GM08714 (cell line): ENCODE measurements at regions not wholly inside any gene's neighbourhood (a gene's known extent, or its start where the extent isn't known, plus 50 kb on each side); places are given as distances from the start of the nearest gene placed in this dataset.
"Not testable (repeated sequence)": the region's sequence is repeated elsewhere in the genome, so short reads cannot be mapped to it uniquely, and the experiment has no call there.

Experiments
- H3K4me3 ChIP-seq: fragments of 200-500 bp; sonication (Bioruptor generic); 2 replicates; pipeline ENCODE4 v1.5.1; 2014; ENCODE audit warnings: mild to moderate bottlenecking, low read length, inconsistent platforms
- ZNF274 ChIP-seq: IDR thresholded peaks from 2 replicates; pipeline ENCODE4 v1.6.1; 2012; ENCODE audit warnings: mild to moderate bottlenecking, low read depth, low read length

DNA sequence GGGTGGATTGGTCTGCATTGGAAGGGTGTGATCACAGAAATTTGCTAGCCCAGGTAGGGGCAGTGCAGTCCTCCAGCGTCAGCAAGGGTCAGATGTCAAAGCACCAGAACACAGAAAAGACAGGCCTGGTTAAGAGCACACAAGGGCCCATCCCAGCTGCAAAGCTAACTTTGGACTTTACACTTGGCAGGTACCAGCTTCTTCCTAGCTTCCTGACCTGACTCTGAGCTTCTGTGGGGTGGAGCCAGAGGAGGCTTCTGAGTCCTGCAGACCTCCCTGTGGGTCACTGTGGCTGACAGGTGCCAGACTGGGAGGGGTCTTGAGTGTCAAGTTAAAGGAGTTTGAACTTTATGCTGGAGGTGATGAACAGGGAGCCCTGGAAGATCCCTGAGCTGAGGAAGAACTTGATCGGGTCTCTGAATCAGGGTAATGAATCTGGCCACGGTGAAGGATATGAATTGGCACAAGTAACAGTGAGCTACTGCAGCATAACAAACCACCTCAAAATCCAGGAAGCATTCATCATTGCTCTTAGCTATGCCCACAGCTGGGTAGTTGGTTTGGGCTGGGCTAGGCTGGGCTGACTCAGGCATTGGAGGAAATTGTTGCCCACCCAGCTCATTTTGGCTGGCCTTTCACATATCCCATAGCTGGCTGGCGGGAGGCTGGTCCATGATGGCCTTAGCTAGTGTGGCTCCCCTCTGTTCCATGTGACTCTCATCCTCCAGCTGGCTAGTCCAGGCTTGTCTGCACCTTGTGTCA, 63.4 kb downstream of the BARX1 start:
- TF ChIP-seq ZNF274: no peak

GRCh38 chr9:93891050-93891449, 64.1 kb downstream of the BARX1 start:
- no peak for TF ChIP-seq ZNF274
- H3K4me3 ChIP-seq: no peak overlapping the region

More for the DNA sequence above, 63.4 kb downstream of the BARX1 start:
- no peak overlapping the region for H3K4me3 ChIP-seq

DNA sequence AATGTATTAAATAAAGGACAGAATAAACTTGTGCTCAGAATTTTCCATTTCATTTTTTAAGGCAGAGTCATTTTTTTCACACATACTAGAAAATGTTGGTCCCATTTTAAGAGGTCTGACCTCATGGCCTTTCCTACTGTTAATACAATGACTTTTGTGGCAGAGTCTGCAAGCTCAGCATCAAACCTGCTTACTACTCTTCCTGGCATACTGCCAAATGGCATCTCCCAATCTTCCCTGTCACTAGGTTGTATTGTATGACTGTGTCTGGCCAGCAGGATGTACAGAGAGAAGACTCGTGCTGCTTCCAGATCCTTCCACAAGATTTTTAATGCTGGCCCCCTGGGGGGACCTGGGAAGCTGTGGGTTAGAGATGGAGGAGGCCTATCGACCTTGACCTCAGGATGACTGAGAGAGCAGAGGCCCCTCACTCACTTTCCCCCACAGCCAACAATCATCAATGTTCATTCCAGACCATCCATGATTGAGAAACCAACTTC, 64.7 kb downstream of the BARX1 start:
- TF ChIP-seq ZNF274: no peak
- H3K4me3 ChIP-seq: no peak overlapping the region

DNA sequence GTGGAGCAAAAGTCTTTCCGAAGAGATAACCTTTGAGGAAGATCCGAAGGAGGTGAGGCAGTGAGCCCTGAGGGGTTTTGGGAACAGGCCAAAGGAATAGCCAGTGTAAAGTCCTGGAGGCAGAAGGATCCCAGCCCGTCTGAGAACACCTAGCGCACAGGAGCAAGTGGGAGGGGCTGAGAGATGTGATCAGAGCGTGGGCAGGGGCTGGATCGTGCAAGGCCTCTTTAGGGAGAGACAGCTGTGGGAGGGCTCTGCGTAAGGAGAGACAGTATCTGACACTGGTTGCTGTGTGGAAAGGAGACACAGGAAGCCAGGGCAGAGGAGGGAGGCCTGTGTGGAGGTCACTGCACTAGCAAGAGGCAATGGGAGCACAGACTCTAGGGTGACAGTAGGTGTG, 68.2 kb downstream of the BARX1 start:
- no peak overlapping the region for H3K4me3 ChIP-seq
- no peak for TF ChIP-seq ZNF274

GRCh38 chr9:93884808-93885207, 70.3 kb downstream of the BARX1 start:
- no peak for TF ChIP-seq ZNF274
- no peak overlapping the region for H3K4me3 ChIP-seq

- not testable (repeated sequence) for H3K4me3 ChIP-seq
These were observed 75.3 kb downstream of the BARX1 start for GRCh38 chr9:93879662-93880407.

DNA sequence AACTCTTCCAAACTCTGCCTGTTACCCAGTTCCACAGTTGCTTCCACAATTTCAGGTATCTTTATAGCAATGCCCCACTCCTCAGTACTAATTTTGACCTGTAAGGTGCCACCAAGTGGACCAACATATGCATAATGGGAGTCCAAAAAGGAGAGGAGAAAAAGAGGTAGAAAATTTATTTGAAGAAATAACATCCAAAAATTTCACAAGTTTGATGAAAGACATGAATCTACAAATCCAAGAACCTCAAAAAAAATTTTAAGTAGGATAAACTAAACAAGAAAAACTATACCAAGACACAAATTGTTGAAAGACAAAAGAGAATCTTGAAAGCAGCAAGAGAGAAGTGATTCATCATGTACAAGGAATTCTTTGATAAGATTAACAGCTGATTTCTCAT, 79.8 kb downstream of the BARX1 start:
- TF ChIP-seq ZNF274: no peak
- H3K4me3 ChIP-seq: no peak overlapping the region

- no peak for TF ChIP-seq ZNF274
- no peak overlapping the region for H3K4me3 ChIP-seq
These were observed 80.9 kb downstream of the BARX1 start for GRCh38 chr9:93874242-93874641.

DNA sequence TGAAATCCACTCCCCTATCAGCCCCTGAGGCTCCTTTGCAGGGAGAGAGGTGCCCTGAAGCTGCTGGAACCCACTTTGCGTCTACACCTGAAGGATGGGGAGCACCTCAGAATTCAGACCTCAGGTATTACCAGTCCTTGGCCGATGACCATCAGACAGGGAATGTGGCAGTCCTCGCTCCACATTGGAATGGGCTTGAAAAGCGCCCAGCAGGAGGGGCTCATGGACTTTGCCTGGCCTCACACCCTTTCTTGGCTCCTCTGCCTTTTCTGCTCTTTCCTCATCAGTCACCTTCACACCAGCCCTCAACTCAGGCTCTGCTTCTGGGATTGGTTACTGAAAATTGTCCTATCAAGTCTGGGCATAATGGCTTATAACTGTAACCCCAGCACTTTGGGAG, 83.9 kb downstream of the BARX1 start:
- no peak overlapping the region for H3K4me3 ChIP-seq
- TF ChIP-seq ZNF274: no peak

DNA sequence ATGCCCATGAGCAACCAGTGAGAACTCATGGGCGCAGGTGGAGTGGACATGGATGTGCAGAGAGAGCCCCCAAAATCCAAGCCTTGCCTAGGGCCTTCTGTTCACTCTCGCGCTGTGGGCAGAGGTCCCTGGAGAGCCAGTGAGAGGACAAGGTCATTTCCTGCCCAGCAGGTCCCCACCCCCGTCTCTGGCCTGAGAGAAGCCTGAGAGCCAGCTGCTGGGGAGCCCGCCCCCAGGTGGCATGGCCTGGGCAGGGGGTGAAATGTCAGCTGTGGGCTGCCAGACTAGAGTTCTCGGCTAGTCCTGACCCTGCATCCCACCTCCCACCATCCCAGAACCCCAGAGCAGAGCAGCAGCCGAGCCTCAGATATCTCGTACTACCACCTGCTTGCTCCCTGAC, 85.3 kb downstream of the BARX1 start:
- no peak for TF ChIP-seq ZNF274
- H3K4me3 ChIP-seq: no peak overlapping the region

- H3K4me3 ChIP-seq: no peak overlapping the region
- TF ChIP-seq ZNF274: no peak
These were observed 86.1 kb downstream of the BARX1 start for GRCh38 chr9:93869088-93869487.

GRCh38 chr9:93865716-93866115, 89.4 kb downstream of the BARX1 start:
- no peak for TF ChIP-seq ZNF274
- no peak overlapping the region for H3K4me3 ChIP-seq

- no peak for TF ChIP-seq ZNF274
These were observed 89.9 kb downstream of the BARX1 start for GRCh38 chr9:93865245-93865644.

GRCh38 chr9:93864840-93865239, 90.3 kb downstream of the BARX1 start:
- H3K4me3 ChIP-seq: no peak overlapping the region
- TF ChIP-seq ZNF274: no peak

More at GRCh38 chr9:93865245-93865644, 89.9 kb downstream of the BARX1 start:
- H3K4me3 ChIP-seq: no peak overlapping the region

DNA sequence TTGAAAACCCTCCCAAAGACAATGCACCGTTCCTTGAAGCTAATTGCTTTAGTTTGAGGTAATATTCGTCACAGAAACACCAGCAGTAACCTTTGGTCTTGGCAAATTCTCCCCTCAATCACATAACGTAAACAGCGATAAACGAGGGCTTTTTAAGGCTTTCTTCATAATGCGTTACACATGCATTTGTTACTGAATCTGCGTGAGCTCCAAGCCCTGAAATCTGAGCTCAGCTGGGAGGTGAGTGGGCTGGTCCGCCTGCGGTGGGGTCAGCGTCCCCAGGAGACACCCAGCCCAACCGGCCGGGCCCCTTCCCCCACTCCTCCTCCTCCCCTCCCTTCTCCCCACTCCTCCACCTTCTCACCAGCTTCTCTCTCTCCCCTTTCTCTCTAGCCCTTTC, 91.1 kb downstream of the BARX1 start:
- TF ChIP-seq ZNF274: no peak
- no peak overlapping the region for H3K4me3 ChIP-seq
